DND-41 (cell line): ENCODE measurements at regions not wholly inside any gene's neighbourhood (a gene's known extent, or its start where the extent isn't known, plus 50 kb on each side); places are given as distances from the start of the nearest gene placed in this dataset.

Experiments
- CTCF ChIP-seq: IDR thresholded peaks from 2 replicates; pipeline ENCODE4 v1.5.1; 2012; ENCODE audit warnings: borderline replicate concordance, low read length, moderate library complexity, mild to moderate bottlenecking; ENCODE audit not compliant: poor library complexity, severe bottlenecking; ENCODE audit errors: extremely low read depth
- EZH2 ChIP-seq: IDR thresholded peaks from 3 replicates; pipeline ENCODE4 v1.6.1; 2012; ENCODE audit warnings: borderline replicate concordance, low read depth, mild to moderate bottlenecking, moderate library complexity, low read length, inconsistent platforms; ENCODE audit not compliant: severe bottlenecking

- no peak for TF ChIP-seq CTCF
- no peak for TF ChIP-seq EZH2
These were observed 113.0 kb downstream of the CYP26A1 start for GRCh38 chr10:93186653-93187052.
